Naive thymus-derived CD4-positive, alpha-beta T cell (primary cell): ENCODE measurements at regions not wholly inside any gene's neighbourhood (a gene's known extent, or its start where the extent isn't known, plus 50 kb on each side); places are given as distances from the start of the nearest gene placed in this dataset.

Source experiments
- ATAC-seq: fragments of 150-1000 bp; cut with Tn5 transposase; 2 replicates; pipeline ENCODE4 v1.10.0; 2021; ENCODE audit warnings: mild to moderate bottlenecking, moderate library complexity
- CTCF ChIA-PET: fragments of 350-600 bp; sonication (Branson Sonifier 250); formaldehyde crosslinking; loops from one replicate; lab custom pipeline; 2021; ENCODE audit warnings: antibody characterized with exemption; lab: Charles Lee
- POLR2A ChIA-PET: fragments of 350-600 bp; sonication (Branson Sonifier 250); formaldehyde crosslinking; loops from one replicate; lab custom pipeline; 2021; ENCODE audit warnings: antibody characterized with exemption, inconsistent platforms; lab: Charles Lee
- DNase-seq, 9 donors: peaks; one replicate each; pipeline versions ENCODE4 v3.0.0 to v3.0.0-alpha.2; 2020 to 2022; ENCODE audit warnings: mixed read lengths in 1 of 9
- H3K27ac ChIP-seq: one replicate; pipeline ENCODE4 v1.7.0; 2013; ENCODE audit warnings: mild to moderate bottlenecking, low read depth, low read length, moderate library complexity
- H3K27me3 ChIP-seq, 2 donors: one replicate each; pipeline ENCODE4 v1.7.0; 2013; ENCODE audit warnings: low read length in 2 of 2, mild to moderate bottlenecking in 2 of 2, moderate library complexity in 2 of 2; ENCODE audit not compliant: control insufficient read depth in 2 of 2, insufficient read depth in 2 of 2
- H3K36me3 ChIP-seq, 3 experiments: 1 replicate in 2 of 3; 2 replicates in 1 of 3; pipeline ENCODE4 v1.7.0; 2013; ENCODE audit warnings: low read length in 3 of 3, mild to moderate bottlenecking in 3 of 3, moderate library complexity in 1 of 3; ENCODE audit not compliant: insufficient read depth in 3 of 3, control insufficient read depth in 2 of 3
- H3K4me1 ChIP-seq, 2 donors: one replicate each; pipeline ENCODE4 v1.7.0; 2013; ENCODE audit warnings: low read length in 2 of 2, mild to moderate bottlenecking in 2 of 2, moderate library complexity in 1 of 2; ENCODE audit not compliant: control insufficient read depth in 2 of 2, insufficient read depth in 2 of 2
- H3K4me3 ChIP-seq: 2 replicates; pipeline ENCODE4 v1.7.0; 2013; ENCODE audit warnings: mild to moderate bottlenecking, low read length
- H3K9me3 ChIP-seq, 3 experiments: 1 replicate in 2 of 3; 2 replicates in 1 of 3; pipeline ENCODE4 v1.7.0; 2013; ENCODE audit warnings: low read length in 3 of 3; ENCODE audit not compliant: control insufficient read depth in 2 of 3
- H3K27ac Mint-ChIP-seq, 9 donors: one replicate each; pipeline ENCODE4 v1.8.0; 2020 to 2022; ENCODE audit warnings: mixed read lengths in 9 of 9, mild to moderate bottlenecking in 8 of 9, moderate library complexity in 5 of 9, inconsistent platforms in 2 of 9
- H3K27me3 Mint-ChIP-seq, 5 donors: one replicate each; pipeline ENCODE4 v1.8.0; 2021 to 2022; ENCODE audit warnings: mixed read lengths in 5 of 5, mild to moderate bottlenecking in 1 of 5
- H3K36me3 Mint-ChIP-seq, 5 donors: one replicate each; pipeline ENCODE4 v1.8.0; 2020 to 2022; ENCODE audit warnings: mixed read lengths in 5 of 5, mild to moderate bottlenecking in 3 of 5, inconsistent platforms in 1 of 5
- H3K4me1 Mint-ChIP-seq, 7 donors: one replicate each; pipeline ENCODE4 v1.8.0; 2020 to 2022; ENCODE audit warnings: mixed read lengths in 7 of 7, mild to moderate bottlenecking in 3 of 7, inconsistent platforms in 1 of 7
- H3K4me3 Mint-ChIP-seq, 10 donors: one replicate each; pipeline ENCODE4 v1.8.0; 2020 to 2022; ENCODE audit warnings: mild to moderate bottlenecking in 10 of 10, mixed read lengths in 10 of 10, moderate library complexity in 6 of 10, inconsistent platforms in 2 of 10
- H3K9me3 Mint-ChIP-seq, 11 donors: one replicate each; pipeline ENCODE4 v1.8.0; 2020 to 2022; ENCODE audit warnings: mixed read lengths in 11 of 11, mild to moderate bottlenecking in 4 of 11, inconsistent platforms in 1 of 11, moderate library complexity in 1 of 11
- intact Hi-C, 2 donors: fragments of 100-400 bp; cut with micrococcal nuclease; formaldehyde crosslinking; loops; one replicate each; pipeline ENCODE4 v1.15.1; 2023

GRCh38 chr1:229993894-229994293 is 73.1 kb upstream of the GALNT2 start:
- no peak for DNase-seq
- Mint-ChIP-seq H3K27me3 (no peaks in the 10 kb centered on the region), H3K4me3 (no peak overlapping the region), H3K36me3 (no peaks in the 10 kb centered on the region), H3K27ac (peak overlapping the region in 1 of 9 donors; percentile 14), H3K4me1 (peaks cover 0 to 4% (median 0%) of the 10 kb centered on the region in 7 donors), H3K9me3 (no peaks in the 10 kb centered on the region)
- Histone ChIP-seq H3K4me1 (no peaks in the 10 kb centered on the region), H3K27me3 (no peaks in the 10 kb centered on the region), H3K4me3 (no peak overlapping the region), H3K27ac (no peak overlapping the region), H3K36me3 (no peaks in the 10 kb centered on the region), H3K9me3 (no peaks in the 10 kb centered on the region)
- CTCF ChIA-PET, result no interaction called here
- POLR2A ChIA-PET, result no interaction called here
- intact Hi-C loops, result no loop called here
- ATAC-seq, result no peak

DNA sequence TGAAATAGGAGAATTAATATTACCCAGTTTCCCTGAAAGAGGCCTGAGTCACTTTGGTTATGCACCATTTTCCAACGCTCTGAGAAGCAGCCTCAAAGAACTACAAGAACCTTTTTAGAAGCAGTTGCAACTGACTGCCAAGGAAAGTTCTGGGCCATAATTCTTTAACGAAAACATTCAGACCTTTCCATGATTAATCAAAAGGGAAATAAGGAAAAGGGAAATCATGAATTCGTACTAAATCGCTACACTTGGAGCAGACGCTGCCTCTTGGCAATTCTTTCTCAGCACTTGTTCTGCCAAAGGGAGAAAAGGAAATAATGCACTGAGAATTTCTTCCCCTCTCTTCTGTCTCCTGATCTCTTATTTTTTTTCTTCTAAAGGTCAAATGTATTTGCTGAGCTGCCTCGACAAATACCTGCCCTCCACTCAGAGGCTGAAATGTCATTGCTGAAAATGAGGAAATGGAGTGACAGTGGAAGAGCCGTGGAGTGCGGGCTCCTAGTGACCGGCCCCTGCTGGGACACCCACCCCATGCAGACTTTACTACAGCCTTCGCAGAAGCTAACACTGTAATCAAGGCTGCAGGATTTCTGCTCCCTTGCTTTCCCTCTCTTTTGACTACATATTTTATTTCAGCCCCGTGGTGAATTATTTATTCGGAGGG is 67.9 kb upstream of the GALNT2 start:
- H3K36me3 ChIP-seq, result no peaks in the 10 kb centered on the region
- H3K9me3 Mint-ChIP-seq, result no peaks in the 10 kb centered on the region
- H3K4me3 Mint-ChIP-seq, result no peak overlapping the region
- no peaks in the 10 kb centered on the region for H3K36me3 Mint-ChIP-seq
- H3K27ac Mint-ChIP-seq, result no peak overlapping the region
- ChIA-PET CTCF (no interaction called here), POLR2A (no interaction called here)
- no peak overlapping the region for H3K27ac ChIP-seq
- H3K4me3 ChIP-seq, result no peak overlapping the region
- no peaks in the 10 kb centered on the region for H3K9me3 ChIP-seq
- intact Hi-C loops, result no loop called here
- DNase-seq, result no peak
- peaks cover 0 to 6% (median 4%) of the 10 kb centered on the region in 5 donors for H3K27me3 Mint-ChIP-seq
- ATAC-seq, result no peak
- H3K4me1 Mint-ChIP-seq, result peaks cover 0 to 4% (median 0%) of the 10 kb centered on the region in 7 donors
- H3K4me1 ChIP-seq, result no peaks in the 10 kb centered on the region
- H3K27me3 ChIP-seq, result no peaks in the 10 kb centered on the region

DNA sequence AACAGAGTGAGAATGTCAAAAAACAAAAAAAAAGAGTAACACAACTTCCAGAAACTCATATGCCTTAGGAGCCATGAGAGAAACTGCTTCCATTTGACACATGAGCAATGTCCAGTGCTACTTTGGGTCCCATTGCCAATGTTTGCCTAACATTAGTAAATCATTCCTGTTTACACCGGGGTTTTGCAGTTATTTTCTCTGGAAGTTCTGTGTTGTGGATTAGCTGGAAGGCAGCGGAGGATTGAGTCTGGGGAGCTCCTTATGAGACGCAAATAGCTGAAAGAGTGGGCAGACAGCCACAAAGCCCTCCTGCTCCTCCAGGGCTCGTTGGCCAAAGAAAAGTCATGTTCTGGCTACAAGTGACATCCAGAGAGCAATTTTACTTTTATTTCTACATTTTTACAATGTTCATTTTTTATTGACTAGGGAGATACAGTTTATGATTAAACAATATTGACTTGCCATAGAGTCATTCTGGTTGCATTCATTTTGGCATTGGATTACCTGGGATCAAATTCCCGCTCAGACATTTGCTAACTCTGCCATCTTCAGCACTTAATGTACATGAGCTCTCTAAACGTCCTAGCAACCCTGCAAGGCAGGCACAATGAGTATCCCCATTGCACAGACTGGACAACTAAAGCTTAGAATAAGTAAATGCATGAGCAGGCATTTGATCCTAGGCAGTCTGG is 66.4 kb upstream of the GALNT2 start:
- Histone ChIP-seq H3K27ac (no peak overlapping the region), H3K4me3 (no peak overlapping the region), H3K4me1 (no peaks in the 10 kb centered on the region), H3K27me3 (no peaks in the 10 kb centered on the region), H3K36me3 (no peaks in the 10 kb centered on the region), H3K9me3 (no peaks in the 10 kb centered on the region)
- DNase-seq (no peak), ATAC-seq (no peak)
- Mint-ChIP-seq H3K9me3 (no peaks in the 10 kb centered on the region), H3K27ac (no peak overlapping the region), H3K36me3 (no peaks in the 10 kb centered on the region), H3K4me1 (peaks cover 0 to 4% (median 0%) of the 10 kb centered on the region in 7 donors), H3K27me3 (peaks cover 0 to 10% (median 5%) of the 10 kb centered on the region in 5 donors), H3K4me3 (no peak overlapping the region)
- ChIA-PET POLR2A (no interaction called here), CTCF (no interaction called here)
- intact Hi-C loops, result no loop called here

DNA sequence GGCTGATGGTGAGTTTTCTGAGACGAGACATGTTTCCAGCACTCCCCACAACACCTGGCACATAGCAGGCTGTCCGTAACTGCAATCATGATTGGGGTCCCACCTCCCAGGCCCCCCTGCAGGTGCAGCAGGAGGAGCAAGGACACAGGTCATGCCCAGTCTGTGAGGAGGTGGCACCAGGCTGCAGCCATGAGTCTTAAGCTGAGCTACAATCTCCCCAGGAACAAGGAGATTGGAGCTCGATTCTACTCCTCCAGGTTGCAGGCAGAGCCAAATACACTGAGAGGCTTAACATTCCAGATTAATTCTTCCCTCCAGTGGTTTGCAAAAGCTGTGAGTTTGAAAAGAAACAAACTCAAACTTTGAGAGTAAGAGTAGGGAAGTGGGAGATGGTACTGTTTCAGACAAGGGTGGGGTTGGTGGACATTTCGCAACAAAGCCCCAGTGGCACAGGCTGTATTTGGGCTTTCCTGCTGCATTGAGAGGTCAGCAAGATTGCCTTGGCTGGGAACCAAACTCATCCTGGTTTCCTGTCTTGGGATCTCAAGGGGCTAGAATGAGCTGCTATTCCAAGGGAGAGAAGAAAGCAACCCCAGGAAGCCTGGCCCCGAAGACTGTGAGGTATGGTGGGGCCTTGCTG is 64.8 kb upstream of the GALNT2 start:
- POLR2A ChIA-PET, result interaction anchor here (0.7 kb wide), 1 partner anchor 279 kb away, joined by 3 read pairs; no protein-coding TSS in a partner anchor
- Histone ChIP-seq H3K4me1 (no peaks in the 10 kb centered on the region), H3K27ac (no peak overlapping the region), H3K36me3 (no peaks in the 10 kb centered on the region), H3K4me3 (no peak overlapping the region), H3K9me3 (no peaks in the 10 kb centered on the region), H3K27me3 (no peaks in the 10 kb centered on the region)
- intact Hi-C loops, result no loop called here
- Mint-ChIP-seq H3K4me1 (peaks cover 0 to 4% (median 0%) of the 10 kb centered on the region in 7 donors), H3K36me3 (no peaks in the 10 kb centered on the region), H3K9me3 (no peaks in the 10 kb centered on the region), H3K27me3 (peaks cover 0 to 15% (median 10%) of the 10 kb centered on the region in 5 donors), H3K4me3 (no peak overlapping the region), H3K27ac (no peak overlapping the region)
- DNase-seq (no peak), ATAC-seq (peak; percentile 42)
- CTCF ChIA-PET, result no interaction called here

- intact Hi-C loops, result no loop called here
- no peak for ATAC-seq
These were observed 63.6 kb upstream of the GALNT2 start for GRCh38 chr1:230003409-230003808.

DNA sequence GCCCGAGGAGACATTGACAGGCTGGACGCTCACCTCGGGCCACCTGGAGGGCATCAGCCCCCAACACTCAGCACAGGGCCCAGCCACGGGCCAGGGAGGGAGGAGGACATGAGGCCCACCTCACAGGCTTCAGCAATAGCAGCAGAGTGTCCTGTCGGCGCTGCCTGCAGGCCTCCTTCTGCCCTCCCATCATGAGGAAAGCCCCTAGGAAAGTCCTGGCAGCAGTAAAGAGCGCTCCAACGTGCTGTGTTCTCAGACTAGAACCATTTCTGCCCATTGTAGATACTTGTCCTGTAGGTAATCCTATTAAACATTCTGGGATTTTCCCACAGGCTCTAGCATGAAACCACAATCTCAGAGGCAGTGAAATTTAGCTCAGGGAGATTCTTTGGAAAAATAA is 62.0 kb upstream of the GALNT2 start:
- intact Hi-C loops, result no loop called here
- no peaks in the 10 kb centered on the region for H3K9me3 ChIP-seq
- no peaks in the 10 kb centered on the region for H3K4me1 ChIP-seq
- H3K4me3 ChIP-seq, result no peak overlapping the region
- ATAC-seq (no peak), DNase-seq (no peak)
- H3K9me3 Mint-ChIP-seq, result no peaks in the 10 kb centered on the region
- no peaks in the 10 kb centered on the region for H3K27me3 ChIP-seq
- H3K36me3 ChIP-seq, result no peaks in the 10 kb centered on the region
- CTCF ChIA-PET, result no interaction called here
- peaks cover 0 to 4% (median 0%) of the 10 kb centered on the region in 7 donors for H3K4me1 Mint-ChIP-seq
- POLR2A ChIA-PET, result no interaction called here
- no peak overlapping the region for H3K27ac Mint-ChIP-seq
- no peaks in the 10 kb centered on the region for H3K36me3 Mint-ChIP-seq
- no peak overlapping the region for H3K27ac ChIP-seq
- H3K4me3 Mint-ChIP-seq, result no peak overlapping the region
- H3K27me3 Mint-ChIP-seq, result peaks cover 0 to 17% (median 8%) of the 10 kb centered on the region in 5 donors

More at GRCh38 chr1:230003409-230003808, 63.6 kb upstream of the GALNT2 start:
- Histone ChIP-seq H3K4me1 (no peaks in the 10 kb centered on the region), H3K9me3 (no peaks in the 10 kb centered on the region), H3K4me3 (no peak overlapping the region), H3K27me3 (no peaks in the 10 kb centered on the region), H3K27ac (no peak overlapping the region), H3K36me3 (no peaks in the 10 kb centered on the region)
- Mint-ChIP-seq H3K4me1 (peaks cover 0 to 4% (median 0%) of the 10 kb centered on the region in 7 donors), H3K27ac (no peak overlapping the region), H3K4me3 (no peak overlapping the region), H3K27me3 (peaks cover 0 to 17% (median 10%) of the 10 kb centered on the region in 5 donors), H3K36me3 (no peaks in the 10 kb centered on the region), H3K9me3 (no peaks in the 10 kb centered on the region)
- DNase-seq, result no peak
- POLR2A ChIA-PET, result no interaction called here
- CTCF ChIA-PET, result no interaction called here
